OCI-LY7 (cell line): ENCODE measurements at regions not wholly inside any gene's neighbourhood (a gene's known extent, or its start where the extent isn't known, plus 50 kb on each side); places are given as distances from the start of the nearest gene placed in this dataset.

Experiments used
- BruUV-seq: library from RNA; stranded (reverse); fragments of 400-500 nt; replicated peaks from 2 replicates; lab custom pipeline; 2021; lab: Mats Ljungman, UMichigan
- CTCF ChIA-PET: fragments of 300-600 bp; sonication (Branson Sonifier 250); formaldehyde crosslinking; loops from one replicate; lab custom pipeline; 2022; ENCODE audit warnings: antibody characterized with exemption; ENCODE audit not compliant: unreplicated experiment; lab: Charles Lee
- POLR2A ChIA-PET: fragments of 300-600 bp; sonication (Branson Sonifier 250); formaldehyde crosslinking; loops from one replicate; lab custom pipeline; 2022; ENCODE audit warnings: antibody characterized with exemption; lab: Charles Lee
- DNase-seq: peaks from one replicate; pipeline ENCODE4 v3.0.0-alpha.2; 2015; ENCODE audit warnings: low spot score
- H2AFZ ChIP-seq: fragments of 200-600 bp; sonication (generic), shearing (Covaris generic); 2 replicates; pipeline ENCODE4 v1.6.1; 2014; ENCODE audit warnings: mild to moderate bottlenecking, antibody characterized with exemption, low read length, moderate library complexity
- H3K27ac ChIP-seq: fragments of 200-600 bp; sonication (generic); 2 replicates; pipeline ENCODE4 v1.5.1; 2014; ENCODE audit warnings: mixed run types, low read depth, mild to moderate bottlenecking, moderate library complexity, low read length, inconsistent platforms; ENCODE audit not compliant: poor library complexity, severe bottlenecking
- H3K36me3 ChIP-seq: fragments of 200-600 bp; sonication (generic); 2 replicates; pipeline ENCODE4 v1.6.1; 2014; ENCODE audit warnings: mild to moderate bottlenecking, antibody characterized with exemption, low read length, moderate library complexity, mixed read lengths; ENCODE audit not compliant: insufficient read depth
- H3K4me1 ChIP-seq: fragments of 200-600 bp; sonication (generic); 2 replicates; pipeline ENCODE4 v1.5.1; 2014; ENCODE audit warnings: mild to moderate bottlenecking, low read length; ENCODE audit not compliant: insufficient read depth, poor library complexity, severe bottlenecking
- H3K4me2 ChIP-seq: fragments of 200-600 bp; sonication (generic); 2 replicates; pipeline ENCODE4 v1.6.1; 2014; ENCODE audit warnings: mild to moderate bottlenecking, low read length
- H3K4me3 ChIP-seq: fragments of 200-600 bp; sonication (generic); 2 replicates; pipeline ENCODE4 v1.5.1; 2014; ENCODE audit warnings: mild to moderate bottlenecking, low read depth, low read length; ENCODE audit not compliant: poor library complexity, severe bottlenecking
- H3K79me2 ChIP-seq: fragments of 200-600 bp; sonication (generic); 2 replicates; pipeline ENCODE4 v1.6.1; 2016; ENCODE audit warnings: low read depth, mild to moderate bottlenecking, low read length, moderate library complexity, mixed read lengths; ENCODE audit not compliant: insufficient read depth
- H3K9me2 ChIP-seq: fragments of 200-600 bp; sonication (generic); 2 replicates; pipeline ENCODE4 v1.6.1; 2016; ENCODE audit warnings: mild to moderate bottlenecking, low read length, mixed read lengths; ENCODE audit not compliant: insufficient read depth
- H3K9me3 ChIP-seq: fragments of 200-600 bp; sonication (generic); 2 replicates; pipeline ENCODE4 v1.6.1; 2014; ENCODE audit warnings: mild to moderate bottlenecking, mixed run types, low read length, mixed read lengths
- H4K20me1 ChIP-seq: fragments of 200-600 bp; sonication (generic); 2 replicates; pipeline ENCODE4 v1.6.1; 2014; ENCODE audit warnings: mild to moderate bottlenecking, antibody characterized with exemption, low read length, moderate library complexity, mixed read lengths; ENCODE audit not compliant: insufficient read depth
- CTCF ChIP-seq: fragments of 200-600 bp; sonication (generic); conservative IDR thresholded peaks from 2 replicates; pipeline ENCODE4 v1.5.1; 2014; ENCODE audit warnings: mild to moderate bottlenecking, antibody characterized with exemption, low read length, moderate library complexity, mixed read lengths
- EZH2phosphoT487 ChIP-seq: fragments of 200-600 bp; sonication (generic); IDR thresholded peaks from 2 replicates; pipeline ENCODE4 v1.6.1; 2018; ENCODE audit warnings: low read depth, borderline replicate concordance, mild to moderate bottlenecking, mixed run types, antibody characterized with exemption, low read length, moderate library complexity, mixed read lengths
- intact Hi-C: fragments of 100-400 bp; cut with micrococcal nuclease; formaldehyde crosslinking; loops from one replicate; pipeline ENCODE4 v1.10.0; 2022; ENCODE audit not compliant: unreplicated experiment

- intact Hi-C loops, result no loop called here
- CTCF ChIA-PET, result no interaction called here
- no peak overlapping the region for H3K4me3 ChIP-seq
- no peaks in the 10 kb centered on the region for H3K9me3 ChIP-seq
- no peaks in the 10 kb centered on the region for H3K36me3 ChIP-seq
- DNase-seq, result no peak
- no peak overlapping the region for H3K27ac ChIP-seq
- peaks cover 10% of the 10 kb centered on the region for H3K4me1 ChIP-seq
- H3K9me2 ChIP-seq, result no peaks in the 10 kb centered on the region
- POLR2A ChIA-PET, result no interaction called here
- no peaks in the 10 kb centered on the region for H3K79me2 ChIP-seq
- no peak overlapping the region for H2AFZ ChIP-seq
- H3K4me2 ChIP-seq, result no peak overlapping the region
- H4K20me1 ChIP-seq, result no peaks in the 10 kb centered on the region
- no TSS peak for BruUV-seq
- no peak for TF ChIP-seq EZH2phosphoT487
- TF ChIP-seq CTCF, result no peak
Measured at GRCh38 chr1:29695036-29695435, 458.7 kb downstream of the PTPRU start.

DNA sequence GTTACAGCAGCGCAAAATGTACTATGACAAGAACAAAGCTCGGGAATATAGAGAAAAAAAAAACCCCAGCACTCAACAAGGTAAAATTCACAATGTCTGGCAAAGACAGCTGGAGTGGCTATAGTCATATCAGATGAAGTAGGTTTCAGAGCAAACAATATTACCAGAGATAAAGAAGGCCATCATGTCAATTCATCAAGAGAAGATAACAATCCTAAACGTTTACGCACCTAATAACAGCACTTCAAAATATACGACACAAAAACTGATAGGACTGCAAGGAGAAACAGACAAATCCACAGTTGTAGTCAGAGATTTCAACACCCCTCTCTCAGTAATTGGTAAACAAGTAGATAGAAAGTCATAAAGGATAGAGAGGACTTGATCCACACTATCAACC is 455.2 kb downstream of the PTPRU start:
- DNase-seq, result no peak

More for the DNA sequence above, 455.2 kb downstream of the PTPRU start:
- TF ChIP-seq CTCF, result no peak
- no peak for TF ChIP-seq EZH2phosphoT487
- H3K4me3 ChIP-seq, result no peak overlapping the region
- no peaks in the 10 kb centered on the region for H3K9me3 ChIP-seq
- BruUV-seq, result no TSS peak
- H2AFZ ChIP-seq, result no peak overlapping the region
- intact Hi-C loops, result no loop called here
- H4K20me1 ChIP-seq, result no peaks in the 10 kb centered on the region
- peak overlapping the region; percentile 10; the same call in 1 of the 2 replicates for H3K4me2 ChIP-seq
- H3K27ac ChIP-seq, result no peak overlapping the region
- POLR2A ChIA-PET, result interaction anchor here (0.6 kb wide), 1 partner anchor 404 kb away, joined by 3 read pairs; no protein-coding TSS in a partner anchor
- H3K4me1 ChIP-seq, result peaks cover 10% of the 10 kb centered on the region
- no peaks in the 10 kb centered on the region for H3K36me3 ChIP-seq
- no peaks in the 10 kb centered on the region for H3K79me2 ChIP-seq
- CTCF ChIA-PET, result no interaction called here
- no peaks in the 10 kb centered on the region for H3K9me2 ChIP-seq
